MG63 (cell line): ENCODE measurements at regions not wholly inside any gene's neighbourhood (a gene's known extent, or its start where the extent isn't known, plus 50 kb on each side); places are given as distances from the start of the nearest gene placed in this dataset.

Experiments
- DNase-seq: peaks from one replicate; pipeline ENCODE4 v3.0.0-alpha.2; 2020
- H3K27me3 ChIP-seq: fragments of 250-450 bp; sonication (Bioruptor Pico); 2 replicates; pipeline ENCODE4 v1.5.1; 2020; ENCODE audit warnings: mild to moderate bottlenecking, moderate library complexity
- H3K36me3 ChIP-seq: fragments of 250-450 bp; sonication (Bioruptor Pico); 2 replicates; pipeline ENCODE4 v1.5.1; 2020; ENCODE audit warnings: mild to moderate bottlenecking, moderate library complexity
- H3K4me3 ChIP-seq: fragments of 250-450 bp; sonication (Bioruptor Pico); 2 replicates; pipeline ENCODE4 v1.5.1; 2020; ENCODE audit warnings: mild to moderate bottlenecking, moderate library complexity
- H3K9me3 ChIP-seq: fragments of 250-450 bp; sonication (Bioruptor Pico); 2 replicates; pipeline ENCODE4 v1.5.1; 2020; ENCODE audit warnings: mild to moderate bottlenecking, moderate library complexity

GRCh38 chr2:173419506-173419905 lies 64.8 kb downstream of the CDCA7 start:
- DNase-seq, result no peak
- no peak overlapping the region for H3K4me3 ChIP-seq
- peaks cover 2% of the 10 kb centered on the region; the same call in 1 of the 2 replicates for H3K27me3 ChIP-seq
- no peaks in the 10 kb centered on the region for H3K36me3 ChIP-seq
- H3K9me3 ChIP-seq, result no peaks in the 10 kb centered on the region

- Histone ChIP-seq H3K27me3 (no peaks in the 10 kb centered on the region), H3K9me3 (no peaks in the 10 kb centered on the region; the same call in 1 of the 2 replicates), H3K4me3 (no peak overlapping the region), H3K36me3 (no peaks in the 10 kb centered on the region)
- DNase-seq, result no peak
Observed at GRCh38 chr2:173424886-173425285, 70.2 kb downstream of the CDCA7 start.

GRCh38 chr2:173427887-173428668 lies 73.4 kb downstream of the CDCA7 start:
- DNase-seq, result peak; percentile 82
- Histone ChIP-seq H3K27me3 (no peaks in the 10 kb centered on the region), H3K4me3 (no peak overlapping the region), H3K36me3 (no peaks in the 10 kb centered on the region), H3K9me3 (no peaks in the 10 kb centered on the region; the same call in 1 of the 2 replicates)

DNA sequence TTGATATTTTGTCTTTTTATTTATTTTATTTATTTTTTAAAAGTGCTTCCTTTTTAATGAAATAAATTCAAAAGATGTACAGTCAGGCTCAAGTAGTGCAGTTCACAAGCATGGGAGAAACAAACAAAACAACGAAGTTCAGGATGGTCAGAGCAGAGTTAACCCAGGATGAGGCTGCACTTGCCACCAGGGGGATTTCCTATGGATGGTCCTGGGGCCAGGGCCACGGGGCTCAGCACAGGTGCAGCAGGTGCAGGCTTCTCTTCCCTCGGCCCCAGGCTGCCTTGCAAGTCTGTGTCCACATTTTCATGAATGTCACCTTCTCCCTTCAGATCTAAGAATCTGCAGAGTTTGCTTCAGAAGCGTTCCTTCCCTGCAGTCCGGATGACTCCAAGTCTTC lies 76.5 kb downstream of the CDCA7 start:
- no peak for DNase-seq
- Histone ChIP-seq H3K36me3 (no peaks in the 10 kb centered on the region), H3K4me3 (no peak overlapping the region), H3K27me3 (no peaks in the 10 kb centered on the region), H3K9me3 (no peaks in the 10 kb centered on the region; the same call in 1 of the 2 replicates)

GRCh38 chr2:173432049-173432754 lies 77.5 kb downstream of the CDCA7 start:
- DNase-seq, result peak; percentile 38
- Histone ChIP-seq H3K9me3 (no peaks in the 10 kb centered on the region), H3K4me3 (no peak overlapping the region), H3K27me3 (no peaks in the 10 kb centered on the region), H3K36me3 (no peaks in the 10 kb centered on the region)

DNA sequence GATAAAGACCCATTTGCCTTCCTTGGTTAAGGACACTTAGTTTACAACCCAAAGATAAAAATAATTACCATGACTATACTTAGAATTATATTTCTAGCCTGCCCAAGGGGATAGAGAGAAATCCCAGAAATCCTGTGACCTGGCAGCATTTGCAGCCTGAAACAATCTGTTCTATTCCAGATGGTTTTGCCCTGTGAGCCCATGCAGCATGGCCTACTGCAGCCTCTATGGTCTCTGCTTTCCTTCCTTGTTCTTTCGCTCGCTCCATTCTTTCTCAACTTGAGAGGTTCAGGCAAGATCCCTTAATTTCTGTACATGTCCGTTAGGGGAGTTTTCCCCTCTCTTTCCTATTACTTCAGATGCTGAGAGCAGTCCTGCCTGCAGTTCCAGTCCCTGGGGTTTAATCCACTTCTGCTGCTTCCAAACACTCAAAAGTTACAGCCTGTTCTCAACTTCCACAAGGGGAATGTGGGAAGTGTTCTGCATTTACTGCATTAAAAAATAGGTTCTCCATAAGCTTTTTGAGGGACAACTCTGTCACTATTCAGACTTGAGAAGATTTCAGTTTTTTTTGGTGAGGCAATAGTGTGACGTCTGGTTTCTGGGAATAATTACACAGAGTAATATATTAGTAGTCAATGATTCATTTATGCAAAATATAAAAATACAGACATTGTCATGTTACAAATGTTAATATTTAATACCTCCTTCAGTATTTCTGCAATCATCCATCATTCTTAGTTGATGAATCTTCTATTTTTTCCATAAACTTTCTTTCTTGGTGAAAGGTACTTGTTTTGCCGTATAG lies 80.3 kb downstream of the CDCA7 start:
- no peaks in the 10 kb centered on the region for H3K36me3 ChIP-seq
- no peak overlapping the region for H3K4me3 ChIP-seq
- no peak for DNase-seq
- no peaks in the 10 kb centered on the region for H3K9me3 ChIP-seq
- H3K27me3 ChIP-seq, result no peaks in the 10 kb centered on the region

- no peak for DNase-seq
Observed at GRCh38 chr2:173435574-173435973, 80.9 kb downstream of the CDCA7 start.

DNA sequence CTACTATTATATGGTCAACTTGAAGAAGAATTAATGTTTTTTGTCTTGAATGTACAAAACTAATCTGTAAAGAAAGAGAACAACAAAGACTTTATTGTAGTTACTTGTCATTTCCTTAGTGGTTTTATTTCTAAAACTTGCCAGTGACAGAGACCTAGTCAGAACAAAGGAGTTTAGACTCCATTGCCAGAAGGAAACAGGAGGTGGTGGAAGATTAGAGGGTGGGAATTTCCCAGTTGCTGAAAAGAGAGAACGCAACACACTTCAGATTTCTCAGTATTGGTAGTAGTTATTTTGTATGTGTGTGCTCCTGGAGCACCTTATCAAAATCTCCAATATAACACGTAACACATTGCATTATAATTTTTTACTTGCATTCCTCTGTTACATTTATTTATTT lies 81.4 kb downstream of the CDCA7 start:
- H3K36me3 ChIP-seq, result no peaks in the 10 kb centered on the region
- no peak for DNase-seq
- H3K9me3 ChIP-seq, result no peaks in the 10 kb centered on the region
- H3K4me3 ChIP-seq, result no peak overlapping the region
- no peaks in the 10 kb centered on the region for H3K27me3 ChIP-seq

More at GRCh38 chr2:173435574-173435973, 80.9 kb downstream of the CDCA7 start:
- Histone ChIP-seq H3K36me3 (no peaks in the 10 kb centered on the region), H3K27me3 (no peaks in the 10 kb centered on the region), H3K9me3 (no peaks in the 10 kb centered on the region), H3K4me3 (no peak overlapping the region)

DNA sequence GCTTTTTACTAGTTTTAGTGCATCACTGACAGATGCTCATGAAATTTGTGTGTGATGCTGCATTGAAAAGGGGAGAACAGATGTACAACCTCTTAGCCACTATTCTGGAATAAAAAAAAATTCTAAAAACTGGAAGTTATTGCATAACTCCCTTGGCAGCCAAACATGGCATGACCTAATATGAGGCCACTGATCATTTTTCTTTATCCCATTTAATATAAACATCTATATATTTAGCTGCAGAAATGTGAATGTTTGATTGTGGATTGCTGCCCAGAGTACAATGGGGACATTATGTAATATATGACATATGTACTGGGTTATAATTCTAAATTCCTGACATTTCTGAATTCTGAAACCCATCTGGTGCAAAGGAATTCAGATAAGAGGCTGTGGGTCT lies 86.5 kb downstream of the CDCA7 start:
- H3K9me3 ChIP-seq, result no peaks in the 10 kb centered on the region
- no peaks in the 10 kb centered on the region for H3K27me3 ChIP-seq
- H3K4me3 ChIP-seq, result no peak overlapping the region
- peak; percentile 33 for DNase-seq
- H3K36me3 ChIP-seq, result no peaks in the 10 kb centered on the region

GRCh38 chr2:173442542-173442941 lies 87.9 kb downstream of the CDCA7 start:
- Histone ChIP-seq H3K9me3 (no peaks in the 10 kb centered on the region), H3K4me3 (no peak overlapping the region), H3K36me3 (no peaks in the 10 kb centered on the region), H3K27me3 (no peaks in the 10 kb centered on the region)
- no peak for DNase-seq

- no peaks in the 10 kb centered on the region for H3K9me3 ChIP-seq
- H3K27me3 ChIP-seq, result no peaks in the 10 kb centered on the region
- H3K36me3 ChIP-seq, result no peaks in the 10 kb centered on the region
- no peak for DNase-seq
- H3K4me3 ChIP-seq, result no peak overlapping the region
Observed at GRCh38 chr2:173446722-173447121, 92.0 kb downstream of the CDCA7 start.

DNA sequence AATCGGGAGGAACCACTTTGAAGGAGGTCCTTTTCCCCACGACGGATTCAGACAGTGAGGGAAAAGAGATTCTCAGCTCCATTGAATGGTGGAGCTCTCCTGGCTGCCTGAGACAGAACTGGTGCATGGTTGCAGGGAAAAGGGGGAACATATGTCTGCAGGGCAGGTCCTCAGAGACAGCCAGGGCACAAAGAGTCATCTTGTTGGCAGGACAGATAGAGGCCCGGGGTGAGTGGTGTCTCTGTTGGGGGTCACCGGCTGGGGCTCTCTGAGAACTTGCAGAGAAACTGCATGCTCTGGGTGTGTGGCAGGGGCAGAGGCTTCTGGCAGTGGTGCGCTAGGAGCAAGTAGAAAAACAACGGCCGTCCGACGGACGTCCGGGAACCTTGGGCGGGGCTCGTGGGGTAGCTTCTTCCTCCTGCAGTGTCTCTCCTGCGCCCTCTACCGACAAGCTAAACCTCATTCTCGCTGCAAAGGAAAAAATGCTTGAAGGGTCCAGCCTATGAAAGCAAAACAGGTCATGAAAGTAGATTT lies 94.3 kb downstream of the CDCA7 start:
- Histone ChIP-seq H3K4me3 (peak overlapping the region; percentile 39), H3K9me3 (no peaks in the 10 kb centered on the region), H3K36me3 (no peaks in the 10 kb centered on the region), H3K27me3 (no peaks in the 10 kb centered on the region)
- peak; percentile 88 for DNase-seq

- Histone ChIP-seq H3K27me3 (no peaks in the 10 kb centered on the region), H3K36me3 (no peaks in the 10 kb centered on the region), H3K4me3 (no peak overlapping the region), H3K9me3 (no peaks in the 10 kb centered on the region)
- no peak for DNase-seq
Observed at GRCh38 chr2:173451118-173451517, 96.4 kb downstream of the CDCA7 start.

GRCh38 chr2:173451941-173452340 lies 97.3 kb downstream of the CDCA7 start:
- no peaks in the 10 kb centered on the region for H3K36me3 ChIP-seq
- no peak for DNase-seq
- no peaks in the 10 kb centered on the region for H3K27me3 ChIP-seq
- no peak overlapping the region for H3K4me3 ChIP-seq
- H3K9me3 ChIP-seq, result no peaks in the 10 kb centered on the region

DNA sequence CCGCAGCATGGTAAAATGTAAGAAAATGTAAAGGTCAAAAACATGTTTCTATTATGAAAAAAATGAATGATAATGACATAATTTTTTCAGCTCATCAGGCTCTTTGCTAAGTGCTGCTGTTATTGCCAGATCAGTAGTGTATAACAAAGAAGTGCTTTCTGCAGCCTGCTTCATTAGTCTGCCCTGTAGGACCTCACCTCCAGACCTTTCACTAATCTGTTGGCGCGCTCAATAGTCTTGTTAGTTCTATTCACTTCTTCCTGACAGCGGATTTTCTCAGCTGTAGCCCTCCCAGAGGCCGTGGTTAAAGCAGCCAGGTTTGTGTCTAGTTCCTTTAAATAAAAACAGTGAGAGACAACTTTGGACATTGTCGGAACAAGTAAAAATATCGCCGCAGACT lies 97.7 kb downstream of the CDCA7 start:
- no peaks in the 10 kb centered on the region for H3K27me3 ChIP-seq
- no peak for DNase-seq
- H3K4me3 ChIP-seq, result no peak overlapping the region
- no peaks in the 10 kb centered on the region for H3K36me3 ChIP-seq
- no peaks in the 10 kb centered on the region for H3K9me3 ChIP-seq

DNA sequence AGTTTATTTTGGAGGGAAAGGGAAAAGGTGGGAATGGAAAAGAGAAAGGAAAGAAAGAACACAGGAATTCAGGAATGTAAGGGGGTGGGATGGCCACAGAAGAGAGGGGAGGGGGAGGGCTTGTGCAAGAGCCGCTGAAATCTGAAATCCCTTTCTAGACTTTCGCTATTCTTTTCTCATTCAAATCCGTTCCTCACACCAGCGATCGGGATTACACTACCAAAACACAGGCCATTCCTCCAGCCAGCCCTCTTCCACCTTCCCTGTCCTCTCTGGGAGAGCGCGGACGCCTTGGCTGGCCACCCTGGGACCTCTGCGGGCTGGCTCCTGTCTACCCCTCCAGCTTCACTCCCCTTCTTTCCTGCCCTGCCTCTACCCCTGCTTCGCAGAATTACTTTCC lies 102.3 kb downstream of the CDCA7 start:
- Histone ChIP-seq H3K27me3 (0 out of 2 replicates have a peak, but pooled peaks cover 2% of the 10 kb centered on the region), H3K4me3 (no peak overlapping the region), H3K9me3 (no peaks in the 10 kb centered on the region), H3K36me3 (no peaks in the 10 kb centered on the region)
- no peak for DNase-seq

DNA sequence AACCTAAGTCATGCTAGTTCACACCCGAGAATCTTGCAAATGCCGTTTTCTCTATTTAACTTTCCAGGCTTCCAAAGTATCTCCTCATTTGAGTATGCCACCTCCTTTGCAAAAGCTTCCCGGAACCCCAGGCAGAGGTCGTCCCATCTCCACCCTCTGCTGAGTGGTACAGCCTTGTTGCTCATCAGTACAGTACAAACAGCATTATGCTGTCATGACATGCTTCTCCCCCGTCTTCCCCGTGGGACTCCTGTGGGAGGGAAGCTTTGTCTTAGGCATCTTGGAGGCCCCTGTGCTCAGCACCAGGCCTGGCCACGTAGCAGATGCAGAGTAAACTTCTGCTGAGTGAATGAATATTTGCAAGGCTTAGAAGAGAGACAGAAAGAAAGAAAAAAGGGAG lies 102.7 kb downstream of the CDCA7 start:
- Histone ChIP-seq H3K4me3 (no peak overlapping the region), H3K27me3 (0 out of 2 replicates have a peak, but pooled peaks cover 2% of the 10 kb centered on the region), H3K9me3 (no peaks in the 10 kb centered on the region), H3K36me3 (no peaks in the 10 kb centered on the region)
- no peak for DNase-seq
